Mononuclear cell (primary cell): ENCODE measurements at regions not wholly inside any gene's neighbourhood (a gene's known extent, or its start where the extent isn't known, plus 50 kb on each side); places are given as distances from the start of the nearest gene placed in this dataset.

Experiments
- H3K27me3 ChIP-seq: 2 replicates; pipeline ENCODE4 v1.6.0; 2011; ENCODE audit warnings: low read length, control low read depth; ENCODE audit not compliant: insufficient read depth
- H3K4me1 ChIP-seq: 2 replicates; pipeline ENCODE4 v1.5.1; 2011; ENCODE audit warnings: mild to moderate bottlenecking, low read length, control low read depth; ENCODE audit not compliant: insufficient read depth
- H3K4me3 ChIP-seq: 2 replicates; pipeline ENCODE4 v1.5.1; 2011; ENCODE audit warnings: mild to moderate bottlenecking, low read length, moderate library complexity
- H3K9me3 ChIP-seq: 2 replicates; pipeline ENCODE4 v1.5.1; 2011; ENCODE audit warnings: low read depth, mild to moderate bottlenecking, control low read depth, low read length

DNA sequence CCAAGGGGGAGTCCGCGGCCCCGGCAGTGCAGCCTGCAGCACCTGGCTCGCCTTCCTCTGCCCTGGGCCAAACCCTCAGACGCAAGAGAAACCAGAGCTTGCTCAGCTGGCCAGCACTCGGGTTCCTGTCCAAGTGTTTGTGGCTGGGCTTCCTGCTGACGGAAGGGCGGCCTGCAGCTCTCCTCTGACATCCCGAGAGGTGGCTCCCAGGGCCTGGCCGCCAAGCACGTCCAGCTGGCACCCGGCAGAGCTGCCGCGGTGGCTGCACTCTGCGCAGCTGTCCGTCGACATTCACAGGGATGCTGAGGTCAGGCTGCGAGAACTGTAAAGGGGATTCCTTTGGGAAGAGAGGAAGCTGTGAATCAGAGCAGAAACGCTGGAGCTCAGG lies 85.6 kb downstream of the CPN2 start:
- H3K4me3 ChIP-seq = no peak overlapping the region
- H3K27me3 ChIP-seq = no peaks in the 10 kb centered on the region
- no peaks in the 10 kb centered on the region for H3K9me3 ChIP-seq
- peaks cover 24% of the 10 kb centered on the region for H3K4me1 ChIP-seq

DNA sequence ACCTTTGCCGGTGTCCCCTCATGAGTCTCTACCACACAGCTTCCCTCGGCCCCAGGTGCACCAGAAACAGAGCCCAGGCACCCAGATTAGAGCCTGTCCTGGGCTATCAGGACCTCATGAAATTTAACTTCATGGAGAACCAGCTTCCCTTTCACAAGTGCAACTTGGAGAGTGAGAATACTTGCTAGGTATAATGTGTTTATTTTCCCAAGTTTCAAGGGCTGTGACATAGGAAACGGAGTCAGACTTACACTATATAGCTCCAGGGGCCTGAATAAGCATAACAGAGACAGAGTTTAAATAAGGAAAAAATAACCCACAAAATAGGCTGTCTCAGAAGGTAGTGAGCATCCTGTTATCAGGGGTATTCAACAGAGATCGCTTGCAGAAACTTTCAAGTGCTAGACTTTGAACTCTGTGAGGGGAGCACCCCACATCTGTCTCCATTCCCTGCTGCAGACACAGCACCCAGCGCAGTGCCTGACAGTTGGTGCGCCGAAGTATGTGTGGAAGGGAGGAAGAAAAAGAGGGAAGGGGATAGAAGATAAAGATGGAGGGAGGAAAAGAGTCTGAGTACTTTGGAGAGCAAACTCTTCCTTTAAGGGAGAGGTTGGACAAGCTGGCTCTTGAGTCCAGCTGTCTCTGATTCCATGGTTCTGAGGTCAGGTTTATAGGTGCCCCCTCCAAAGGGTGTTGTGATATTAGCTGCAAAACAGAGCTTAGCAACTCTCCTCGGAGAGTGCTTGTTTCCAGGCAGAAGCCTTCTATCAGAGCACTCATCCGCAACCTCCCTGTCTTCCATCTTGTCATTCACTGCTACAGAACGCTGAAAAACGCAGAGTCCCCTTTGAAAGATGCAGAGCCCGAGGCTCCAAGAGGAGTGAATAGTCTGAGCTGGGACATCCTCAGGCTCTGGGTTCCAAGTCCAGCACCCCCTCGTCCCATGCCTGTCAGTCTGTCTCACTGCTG lies 84.8 kb downstream of the CPN2 start:
- Histone ChIP-seq H3K27me3 (no peaks in the 10 kb centered on the region), H3K4me1 (peaks cover 26% of the 10 kb centered on the region), H3K4me3 (no peak overlapping the region)

DNA sequence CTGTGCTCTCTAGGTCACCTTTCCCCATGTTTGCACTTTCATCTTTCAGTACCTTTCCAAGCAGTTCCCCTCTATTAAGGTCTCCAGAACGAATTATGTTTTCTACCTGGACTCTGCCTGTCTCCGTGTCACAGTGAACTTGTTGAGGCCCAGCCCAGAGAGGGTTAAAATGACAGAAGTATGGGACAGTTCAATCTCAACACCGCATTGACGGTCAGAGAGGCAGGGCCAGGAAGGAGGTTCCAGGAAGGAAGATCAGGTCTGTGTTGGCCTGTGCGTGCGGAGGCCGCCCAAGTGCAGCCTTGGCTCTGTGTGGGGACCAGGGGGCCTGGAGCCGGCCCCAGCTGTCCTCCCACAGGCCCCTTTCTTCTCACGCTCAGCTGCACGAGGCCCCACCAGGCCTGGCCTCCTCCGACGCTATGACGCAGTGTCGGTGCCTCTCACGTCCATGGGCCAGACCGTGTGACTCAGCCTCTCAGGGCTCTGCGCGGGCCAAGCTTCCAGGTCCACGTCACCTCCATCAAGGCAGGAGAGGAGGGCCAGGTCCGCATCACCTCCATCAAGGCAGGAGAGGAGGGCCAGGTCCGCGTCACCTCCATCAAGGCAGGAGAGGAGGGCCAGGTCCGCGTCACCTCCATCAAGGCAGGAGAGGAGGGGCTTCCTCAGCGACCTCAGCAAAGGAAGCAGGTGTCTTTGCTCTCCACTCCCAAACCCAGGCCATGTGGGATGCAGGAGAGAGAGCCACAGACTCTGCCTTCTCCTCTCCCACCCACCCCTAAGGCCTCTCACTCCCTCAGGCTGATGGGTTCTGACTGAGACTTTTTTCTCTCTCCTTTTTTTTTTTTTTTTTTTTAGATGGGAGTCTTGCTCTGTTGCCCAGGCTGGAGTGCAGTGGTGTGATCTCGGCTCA lies 83.1 kb downstream of the CPN2 start:
- H3K9me3 ChIP-seq = no peaks in the 10 kb centered on the region
- H3K4me1 ChIP-seq = peaks cover 26% of the 10 kb centered on the region
- H3K4me3 ChIP-seq = no peak overlapping the region
- H3K27me3 ChIP-seq = no peaks in the 10 kb centered on the region

More for the DNA sequence above, 84.8 kb downstream of the CPN2 start:
- no peaks in the 10 kb centered on the region for H3K9me3 ChIP-seq

DNA sequence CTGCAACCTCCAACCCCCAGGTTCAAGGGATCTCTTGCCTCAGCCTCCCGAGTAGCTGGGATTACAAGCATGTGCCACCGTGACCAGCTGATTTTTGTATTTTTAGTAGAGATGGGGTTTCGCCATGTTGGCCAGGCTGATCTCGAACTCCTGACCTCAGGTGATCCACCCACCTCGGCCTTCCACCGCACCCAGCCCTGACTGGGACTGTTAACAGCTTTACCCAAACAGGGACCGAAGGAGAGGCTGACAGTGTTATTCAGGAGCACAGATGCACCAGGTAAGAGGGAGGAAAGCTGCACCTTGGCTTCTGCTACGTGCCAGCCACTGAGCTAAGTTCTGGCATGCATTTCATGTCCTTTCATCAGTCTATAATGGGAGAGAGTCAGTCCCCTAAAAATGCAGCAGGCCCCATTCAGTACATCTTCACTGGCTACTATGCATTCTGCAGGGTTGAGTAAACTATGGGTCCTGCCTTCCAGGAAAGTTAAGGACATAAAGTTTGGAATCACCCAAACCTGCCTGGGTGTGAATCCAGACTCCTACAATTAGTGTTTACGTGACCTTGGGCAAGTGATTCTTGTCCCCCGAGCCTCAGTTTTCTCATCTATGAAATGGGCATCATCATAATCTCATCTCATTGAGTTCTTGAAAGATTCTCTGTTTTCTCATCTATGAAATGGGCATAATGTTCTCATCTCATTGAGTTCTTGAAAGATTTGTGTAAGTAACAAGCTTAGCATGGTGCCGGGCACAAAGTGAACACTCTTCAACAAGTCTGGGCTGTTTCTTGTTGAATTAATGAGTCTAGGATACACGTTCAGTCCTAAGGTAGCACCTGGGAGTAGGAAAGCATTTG lies 82.2 kb downstream of the CPN2 start:
- no peaks in the 10 kb centered on the region for H3K27me3 ChIP-seq
- no peak overlapping the region for H3K4me3 ChIP-seq
- H3K9me3 ChIP-seq = no peaks in the 10 kb centered on the region
- H3K4me1 ChIP-seq = peaks cover 26% of the 10 kb centered on the region

DNA sequence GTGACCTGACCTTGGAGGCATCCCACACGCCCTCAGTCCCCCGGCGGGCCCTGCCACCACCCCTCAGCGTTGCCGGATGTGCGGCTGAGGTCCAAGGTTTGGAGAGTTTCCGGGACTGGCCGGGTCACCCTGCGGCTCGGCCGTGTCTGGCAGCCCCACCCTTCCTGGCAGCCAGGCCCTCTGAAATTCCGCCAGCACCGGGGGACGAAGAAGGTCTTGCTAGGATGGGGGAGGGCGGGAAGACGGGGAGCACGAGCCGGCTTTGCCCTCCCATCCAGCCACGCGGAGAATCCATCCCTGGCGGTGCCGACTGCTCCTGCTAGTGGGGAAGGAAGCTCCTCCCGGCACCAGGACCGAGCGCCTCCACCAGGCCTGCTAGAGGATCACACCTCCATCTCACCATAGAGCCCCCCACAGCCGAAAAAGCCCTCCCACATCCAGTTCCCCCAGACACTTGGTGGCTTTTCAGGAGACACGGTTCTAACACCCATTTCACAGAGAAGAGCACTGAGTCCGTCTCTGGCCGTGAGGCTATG lies 81.5 kb downstream of the CPN2 start:
- H3K9me3 ChIP-seq = no peaks in the 10 kb centered on the region
- H3K27me3 ChIP-seq = no peaks in the 10 kb centered on the region
- peaks cover 26% of the 10 kb centered on the region for H3K4me1 ChIP-seq
- no peak overlapping the region for H3K4me3 ChIP-seq

DNA sequence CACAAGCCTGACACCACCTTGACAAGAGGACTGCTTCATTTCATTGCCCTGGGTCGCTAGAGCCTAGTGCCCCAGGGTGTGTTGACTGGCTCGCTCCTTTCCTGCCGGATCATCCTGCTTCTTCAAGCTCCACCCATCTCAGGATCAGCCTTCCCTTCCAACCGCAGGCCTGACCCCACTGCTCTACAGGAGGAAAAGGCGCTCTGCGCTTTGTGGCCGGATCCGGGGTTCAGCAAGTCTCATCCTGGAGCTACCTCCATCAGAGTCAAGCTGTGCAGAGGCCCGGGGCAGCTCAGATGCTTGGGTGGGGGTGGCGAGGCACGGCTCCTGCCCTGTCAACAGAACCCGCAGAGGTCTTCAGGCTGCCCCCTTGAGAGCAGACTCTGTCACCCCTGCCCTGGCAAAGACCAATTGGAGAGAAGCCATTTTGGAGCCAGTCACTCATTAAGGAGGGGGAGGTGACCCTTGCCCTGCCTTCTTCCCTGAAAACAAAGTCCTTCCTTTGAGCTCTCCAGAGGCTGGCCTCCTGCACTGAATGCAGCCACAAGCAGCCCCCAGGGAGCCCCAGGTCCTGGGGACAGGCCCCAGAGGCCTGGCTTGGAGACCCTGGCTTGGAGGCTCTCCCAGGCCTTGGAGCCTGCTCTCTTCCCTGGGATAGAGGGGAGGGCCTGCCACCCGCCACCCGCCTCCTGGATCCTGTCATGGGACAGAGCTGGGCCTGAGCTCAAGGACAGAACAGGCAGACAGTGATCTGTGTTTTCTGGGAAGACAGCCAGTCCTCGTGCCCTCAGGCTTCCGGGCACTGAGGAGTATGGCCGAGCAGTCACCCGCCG lies 80.3 kb downstream of the CPN2 start:
- no peak overlapping the region for H3K4me3 ChIP-seq
- H3K4me1 ChIP-seq = peaks cover 19% of the 10 kb centered on the region
- no peaks in the 10 kb centered on the region for H3K27me3 ChIP-seq
- H3K9me3 ChIP-seq = no peaks in the 10 kb centered on the region

DNA sequence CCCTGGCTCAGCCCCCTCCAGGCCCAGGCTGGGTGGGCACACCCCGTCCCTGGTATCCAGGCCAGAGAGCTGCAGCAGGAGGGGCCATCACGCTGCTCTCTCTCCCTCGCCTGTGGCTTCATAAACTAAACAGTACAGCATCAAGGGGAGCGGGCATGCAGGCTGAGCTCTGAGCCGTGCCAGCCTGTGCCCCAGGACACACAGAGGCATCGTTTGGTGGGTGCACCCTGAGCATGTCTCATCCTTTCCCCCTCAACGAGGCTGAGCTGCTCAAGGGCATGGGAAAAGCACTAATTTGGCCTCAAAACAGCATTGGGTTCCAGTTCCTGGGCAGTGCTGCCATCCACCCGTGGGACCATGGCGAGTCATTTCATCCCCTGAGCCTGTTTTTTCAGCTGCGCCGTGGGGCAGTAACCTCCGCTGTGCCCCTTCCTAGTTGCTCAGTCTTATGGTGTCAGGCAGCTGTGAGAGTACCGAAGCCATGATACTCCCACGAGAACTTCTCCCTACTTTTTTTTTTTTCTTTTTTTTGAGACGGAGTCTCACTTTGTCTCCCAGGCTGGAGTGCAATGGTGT lies 79.6 kb downstream of the CPN2 start:
- peaks cover 17% of the 10 kb centered on the region for H3K4me1 ChIP-seq
- no peaks in the 10 kb centered on the region for H3K27me3 ChIP-seq
- H3K9me3 ChIP-seq = no peaks in the 10 kb centered on the region
- H3K4me3 ChIP-seq = no peak overlapping the region

DNA sequence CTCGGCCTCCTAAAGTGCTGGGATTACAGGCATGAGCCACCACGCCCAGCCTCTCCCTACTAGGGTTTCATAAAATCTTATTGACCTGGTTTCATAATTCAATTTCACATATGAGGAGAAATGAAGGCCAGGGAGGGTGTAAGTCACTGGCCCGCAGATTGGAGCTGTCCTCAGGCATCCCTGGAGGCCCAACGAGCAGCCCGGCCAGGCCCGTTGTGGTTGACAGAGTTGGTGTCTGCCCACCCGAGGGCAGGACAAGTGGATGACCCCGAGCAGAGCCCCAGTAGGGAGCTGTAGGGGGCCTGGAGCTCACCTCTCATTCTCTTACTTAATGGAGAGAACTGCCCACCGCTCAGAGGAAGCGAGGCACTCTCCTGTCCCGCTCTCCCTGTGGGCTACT lies 78.9 kb downstream of the CPN2 start:
- Histone ChIP-seq H3K4me1 (peaks cover 17% of the 10 kb centered on the region), H3K27me3 (no peaks in the 10 kb centered on the region), H3K4me3 (no peak overlapping the region), H3K9me3 (no peaks in the 10 kb centered on the region)

DNA sequence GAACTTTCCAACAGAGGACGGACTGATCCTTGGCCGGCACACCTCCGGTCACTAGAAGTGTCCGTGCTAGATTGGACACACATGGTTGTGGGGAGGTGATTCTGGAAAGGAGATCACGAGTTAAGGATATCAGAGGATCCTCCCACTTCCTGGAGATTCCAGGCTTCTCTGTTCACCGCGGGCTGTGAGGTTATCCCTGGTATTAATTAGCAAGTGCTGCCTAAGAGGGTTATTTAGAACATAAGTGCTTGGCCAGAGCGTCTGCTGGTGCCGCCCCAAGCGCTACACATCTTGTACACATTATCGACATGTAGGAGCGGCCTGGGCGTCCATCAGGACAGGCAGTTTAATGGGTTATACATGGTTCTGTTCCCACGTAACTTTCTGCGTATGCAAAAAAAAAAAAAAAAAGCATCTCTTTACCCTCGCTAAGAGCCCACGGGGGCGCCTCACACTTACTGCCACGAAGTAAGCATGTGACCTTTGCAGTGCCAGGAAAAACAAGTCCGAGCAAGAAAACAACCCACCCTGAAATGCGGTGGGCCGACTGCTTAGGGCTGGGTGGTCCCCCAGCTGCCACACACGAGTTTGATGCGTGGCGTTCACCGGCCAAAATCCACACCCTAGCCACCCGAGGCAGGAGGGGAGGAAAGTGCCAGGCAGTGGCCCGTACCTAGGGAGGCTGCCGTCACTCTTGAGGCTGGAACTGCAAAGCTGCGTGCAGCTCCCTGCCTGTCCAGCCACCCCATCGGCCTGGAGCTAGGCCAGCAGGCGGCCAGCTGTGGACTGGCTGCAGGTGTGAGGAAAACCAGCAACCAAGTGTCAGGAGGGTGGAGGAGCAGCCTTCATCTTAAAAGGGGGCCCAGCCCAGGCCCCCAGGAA lies 78.0 kb downstream of the CPN2 start:
- H3K4me3 ChIP-seq = no peak overlapping the region
- no peaks in the 10 kb centered on the region for H3K9me3 ChIP-seq
- H3K27me3 ChIP-seq = no peaks in the 10 kb centered on the region
- peaks cover 17% of the 10 kb centered on the region for H3K4me1 ChIP-seq

DNA sequence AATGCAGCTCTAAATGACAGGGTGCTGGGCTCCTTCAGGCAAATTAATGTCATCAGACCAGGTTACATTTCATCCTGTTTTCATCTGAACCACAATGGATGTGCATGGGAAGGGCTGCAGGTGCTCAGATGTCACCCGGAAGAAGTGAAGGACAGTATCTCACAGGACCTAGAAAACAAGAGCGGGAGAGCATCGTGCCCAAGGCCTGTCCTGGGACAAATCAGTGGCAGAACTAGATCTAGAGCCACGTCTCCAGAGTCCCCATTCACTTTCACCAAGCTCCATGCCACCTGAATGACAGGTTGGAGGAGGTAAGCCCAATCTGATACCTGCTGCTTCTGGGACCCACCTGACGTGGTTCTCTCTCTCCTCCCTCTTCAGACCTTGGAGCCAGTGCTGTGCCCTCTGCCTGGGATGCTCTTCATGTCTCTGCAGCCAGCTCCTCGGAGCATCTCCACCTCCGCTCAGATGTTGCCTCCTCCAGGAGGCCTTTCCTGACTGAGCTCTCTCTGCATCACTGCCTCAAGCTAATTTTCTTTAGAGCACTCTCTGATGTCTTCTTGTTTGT lies 77.3 kb downstream of the CPN2 start:
- Histone ChIP-seq H3K4me3 (no peak overlapping the region), H3K4me1 (peaks cover 17% of the 10 kb centered on the region), H3K27me3 (no peaks in the 10 kb centered on the region), H3K9me3 (no peaks in the 10 kb centered on the region)

DNA sequence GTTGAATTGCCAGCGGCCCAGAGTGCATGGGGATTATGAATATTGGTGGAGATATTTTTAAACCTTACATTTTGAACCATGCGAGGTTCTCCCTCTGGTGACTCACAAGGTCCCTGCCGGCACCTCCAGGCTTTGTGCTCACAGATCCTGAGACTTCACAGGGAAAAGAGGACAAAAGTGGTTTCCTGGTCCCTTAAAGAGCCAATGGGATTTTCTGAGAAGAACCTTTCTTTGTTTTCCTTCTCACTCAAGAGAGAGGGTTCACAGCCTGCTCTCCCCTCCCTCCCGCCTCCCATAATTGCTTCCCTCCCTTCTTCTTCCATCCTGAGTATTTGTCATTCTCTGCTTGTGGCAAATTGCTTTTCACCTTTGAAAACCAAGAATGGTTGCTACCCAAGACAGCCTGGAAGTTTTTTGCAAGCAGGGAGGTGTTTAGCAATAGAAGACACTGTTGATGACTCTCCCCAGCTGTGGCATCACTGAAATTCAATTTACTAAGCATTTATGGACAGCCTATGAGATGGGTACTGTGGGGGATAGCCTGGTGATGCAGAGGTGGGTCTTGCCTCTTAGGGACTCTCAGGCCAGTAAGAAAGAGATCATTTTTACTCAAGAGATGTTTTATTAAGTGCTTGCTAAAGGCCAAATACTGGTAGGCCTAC lies 76.6 kb downstream of the CPN2 start:
- no peaks in the 10 kb centered on the region for H3K27me3 ChIP-seq
- no peak overlapping the region for H3K4me3 ChIP-seq
- H3K4me1 ChIP-seq = peaks cover 11% of the 10 kb centered on the region
- no peaks in the 10 kb centered on the region for H3K9me3 ChIP-seq

DNA sequence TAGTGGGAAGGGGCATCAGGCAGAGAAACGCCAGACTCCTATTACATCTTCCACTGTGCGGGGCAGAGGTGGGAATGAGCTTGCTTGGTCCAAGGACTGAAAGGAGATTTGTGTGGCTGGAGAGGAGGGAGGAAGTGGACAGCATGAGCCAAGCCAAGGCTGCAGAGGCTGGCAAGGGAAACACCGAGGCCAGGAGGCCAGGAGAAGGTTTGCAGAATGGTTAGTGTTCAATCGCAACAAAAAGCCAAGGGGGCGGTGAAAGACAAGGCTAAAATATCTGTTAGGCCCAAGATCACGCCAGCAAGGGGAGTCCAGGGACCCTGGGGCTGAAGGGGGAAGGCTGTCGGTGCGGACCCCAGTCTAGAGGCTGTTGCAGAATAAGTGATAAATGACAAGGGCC lies 75.8 kb downstream of the CPN2 start:
- peaks cover 4% of the 10 kb centered on the region for H3K4me1 ChIP-seq
- no peaks in the 10 kb centered on the region for H3K27me3 ChIP-seq
- H3K4me3 ChIP-seq = no peak overlapping the region
- H3K9me3 ChIP-seq = no peaks in the 10 kb centered on the region
